Endothelial cell of umbilical vein (primary cell): ENCODE measurements at regions not wholly inside any gene's neighbourhood (a gene's known extent, or its start where the extent isn't known, plus 50 kb on each side); places are given as distances from the start of the nearest gene placed in this dataset.

Experiments
- EZH2 ChIP-seq: IDR thresholded peaks from 2 replicates; pipeline ENCODE4 v1.6.1; 2012; ENCODE audit warnings: borderline replicate concordance, low read depth, mild to moderate bottlenecking, moderate library complexity, low read length, inconsistent platforms; ENCODE audit not compliant: severe bottlenecking
- JUN ChIP-seq: IDR thresholded peaks from 2 replicates; pipeline ENCODE4 v1.6.1; 2011; ENCODE audit warnings: borderline replicate concordance, low read depth; ENCODE audit not compliant: insufficient read length, insufficient read depth
- POLR2A ChIP-seq: IDR thresholded peaks from 2 replicates; pipeline ENCODE4 v1.6.1; 2012; ENCODE audit warnings: low read depth, mild to moderate bottlenecking, control low read depth, low read length
- POLR2AphosphoS5 ChIP-seq: IDR thresholded peaks from 2 replicates; pipeline ENCODE4 v1.6.1; 2012; ENCODE audit warnings: low read depth, mild to moderate bottlenecking, control low read depth, low read length, moderate library complexity; ENCODE audit not compliant: insufficient read depth
- TF ChIP-seq, protein P1 (sequence below), 2 donors: IDR thresholded peaks; 1 replicate in 1 of 2; 2 replicates in 1 of 2; pipeline ENCODE4 v1.5.1; 2011; ENCODE audit warnings: low read length in 2 of 2, mild to moderate bottlenecking in 2 of 2, moderate library complexity in 2 of 2, control low read depth in 1 of 2, inconsistent platforms in 1 of 2, low read depth in 1 of 2; ENCODE audit not compliant: insufficient read depth in 1 of 2; ENCODE audit errors: extremely low read depth in 1 of 2
- TF ChIP-seq, protein P2 (sequence below): IDR thresholded peaks from 2 replicates; pipeline ENCODE4 v1.6.1; 2011; ENCODE audit not compliant: insufficient read depth, insufficient read length

- TF ChIP-seq, protein P1, sequence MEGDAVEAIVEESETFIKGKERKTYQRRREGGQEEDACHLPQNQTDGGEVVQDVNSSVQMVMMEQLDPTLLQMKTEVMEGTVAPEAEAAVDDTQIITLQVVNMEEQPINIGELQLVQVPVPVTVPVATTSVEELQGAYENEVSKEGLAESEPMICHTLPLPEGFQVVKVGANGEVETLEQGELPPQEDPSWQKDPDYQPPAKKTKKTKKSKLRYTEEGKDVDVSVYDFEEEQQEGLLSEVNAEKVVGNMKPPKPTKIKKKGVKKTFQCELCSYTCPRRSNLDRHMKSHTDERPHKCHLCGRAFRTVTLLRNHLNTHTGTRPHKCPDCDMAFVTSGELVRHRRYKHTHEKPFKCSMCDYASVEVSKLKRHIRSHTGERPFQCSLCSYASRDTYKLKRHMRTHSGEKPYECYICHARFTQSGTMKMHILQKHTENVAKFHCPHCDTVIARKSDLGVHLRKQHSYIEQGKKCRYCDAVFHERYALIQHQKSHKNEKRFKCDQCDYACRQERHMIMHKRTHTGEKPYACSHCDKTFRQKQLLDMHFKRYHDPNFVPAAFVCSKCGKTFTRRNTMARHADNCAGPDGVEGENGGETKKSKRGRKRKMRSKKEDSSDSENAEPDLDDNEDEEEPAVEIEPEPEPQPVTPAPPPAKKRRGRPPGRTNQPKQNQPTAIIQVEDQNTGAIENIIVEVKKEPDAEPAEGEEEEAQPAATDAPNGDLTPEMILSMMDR (IDR thresholded peaks at IDR 0.05; ENCODE audit: extremely low read depth in 1 of 2, insufficient read depth in 1 of 2, low read depth in 1 of 2, low read length in 2 of 2), result no peak
- TF ChIP-seq POLR2AphosphoS5 (no peak), POLR2A (no peak), JUN (no peak), EZH2 (no peak)
- TF ChIP-seq, protein P2, sequence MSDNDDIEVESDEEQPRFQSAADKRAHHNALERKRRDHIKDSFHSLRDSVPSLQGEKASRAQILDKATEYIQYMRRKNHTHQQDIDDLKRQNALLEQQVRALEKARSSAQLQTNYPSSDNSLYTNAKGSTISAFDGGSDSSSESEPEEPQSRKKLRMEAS, result no peak
These were observed 1034.4 kb downstream of the NAALADL2 start for GRCh38 chr3:175893566-175893965.
